Hematopoietic multipotent progenitor cell treated with erythropoietin and hydrocortisone succinate and interleukin-3 and kit ligand, for 8 days (in vitro differentiated cells): ENCODE measurements at regions not wholly inside any gene's neighbourhood (a gene's known extent, or its start where the extent isn't known, plus 50 kb on each side); places are given as distances from the start of the nearest gene placed in this dataset.
"Not testable (repeated sequence)": the region's sequence is repeated elsewhere in the genome, so short reads cannot be mapped to it uniquely, and the experiment has no call there.

ENCODE experiments used
- DNase-seq: peaks from one replicate; pipeline ENCODE4 v3.0.0-alpha.2; 2015

DNA sequence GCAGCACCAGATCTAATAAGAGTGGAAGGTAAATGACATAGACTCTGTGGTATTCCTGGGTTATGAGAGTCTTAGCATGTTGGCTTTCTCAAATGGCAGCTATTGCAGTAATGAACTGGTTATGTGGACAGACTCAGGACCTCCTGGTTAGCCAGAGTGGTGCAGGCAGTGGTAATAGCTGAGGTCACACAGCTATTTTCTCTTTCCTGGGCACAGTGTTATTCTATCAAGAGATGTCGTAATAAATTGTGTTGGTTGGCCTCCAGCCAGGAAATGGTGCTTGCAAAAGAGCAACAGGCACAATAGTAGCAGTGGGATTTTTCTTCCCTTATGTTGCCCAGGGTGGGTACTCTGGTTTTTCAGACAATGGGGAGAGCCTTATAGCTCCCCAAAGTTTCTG lies 279.2 kb upstream of the FGF16 start:
- no peak for DNase-seq

DNA sequence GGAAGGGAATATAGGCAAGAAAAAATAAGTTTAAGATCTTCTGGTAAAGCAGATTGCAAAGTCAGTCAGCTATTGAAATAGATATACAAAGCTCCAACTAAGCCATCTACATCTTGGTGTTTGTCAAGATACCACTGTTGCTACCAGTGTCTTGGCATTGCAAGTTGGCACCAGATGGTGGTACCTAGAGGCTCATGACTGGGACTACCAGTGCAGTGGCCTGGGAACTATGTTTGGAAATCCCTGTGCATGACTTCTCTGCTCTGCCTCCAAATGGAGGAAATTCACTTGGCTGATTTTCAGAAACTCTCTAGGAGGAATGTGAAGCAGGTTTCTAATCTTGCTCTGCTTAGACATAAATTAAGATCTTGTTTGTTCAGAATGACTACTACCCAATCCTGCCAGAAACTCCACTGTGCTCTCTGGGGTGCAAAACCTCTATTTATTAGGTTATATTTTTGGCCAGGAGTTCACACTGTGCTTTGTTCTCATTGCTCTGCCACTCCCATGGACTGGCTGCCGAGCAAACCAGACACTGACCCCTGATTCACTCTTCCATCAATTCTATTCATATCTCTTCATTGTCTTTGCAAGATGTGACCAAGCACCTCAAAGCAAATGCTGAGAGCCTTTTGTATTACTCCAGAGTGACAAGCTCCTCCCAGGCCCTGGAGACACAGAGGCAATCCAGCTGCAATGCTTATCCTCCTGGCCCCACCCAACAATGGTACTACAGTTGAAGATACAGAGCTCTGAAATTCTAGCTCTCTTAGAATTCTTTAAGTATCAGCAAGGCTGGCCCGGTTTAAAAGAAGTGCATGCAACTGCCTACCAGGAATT lies 272.3 kb upstream of the FGF16 start:
- DNase-seq: no peak

DNA sequence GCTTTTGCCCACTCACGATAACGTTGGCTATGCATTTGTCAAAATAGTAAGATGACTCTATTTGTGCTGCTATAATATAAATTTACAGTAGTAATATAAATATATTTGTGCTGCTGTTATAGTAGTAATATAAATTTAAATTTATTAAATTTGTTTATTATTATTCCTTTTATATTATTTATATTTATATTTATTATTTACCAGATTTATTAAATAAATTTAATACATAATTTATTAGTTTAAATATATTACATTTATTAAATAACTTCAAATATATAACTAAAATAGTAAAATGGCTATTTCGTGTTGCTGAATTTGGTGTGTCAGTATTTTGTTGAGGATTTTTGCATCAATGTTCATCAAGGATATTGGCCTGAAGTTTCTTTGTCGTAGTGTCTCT lies 246.5 kb upstream of the FGF16 start:
- DNase-seq: no peak

DNA sequence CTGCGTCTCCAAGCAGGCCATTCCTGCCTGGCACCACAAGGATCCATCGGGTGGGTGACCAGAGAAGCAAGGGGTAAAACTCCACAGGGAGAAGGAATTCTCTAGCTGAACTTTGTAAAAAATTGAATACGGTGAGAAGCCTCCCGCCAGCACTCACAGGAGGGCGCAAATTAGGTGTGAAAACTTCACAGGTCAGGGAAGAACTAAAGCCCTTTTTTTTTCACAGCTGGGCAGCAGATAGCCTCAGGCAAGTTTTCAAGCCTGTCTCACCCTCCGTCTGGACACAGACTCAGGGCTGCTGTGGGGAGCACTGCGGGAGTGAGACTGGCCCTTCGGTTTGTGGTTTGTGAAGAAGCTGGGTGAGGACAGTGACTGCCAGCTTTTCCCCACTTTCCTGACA lies 224.1 kb upstream of the FGF16 start:
- DNase-seq: no peak

DNA sequence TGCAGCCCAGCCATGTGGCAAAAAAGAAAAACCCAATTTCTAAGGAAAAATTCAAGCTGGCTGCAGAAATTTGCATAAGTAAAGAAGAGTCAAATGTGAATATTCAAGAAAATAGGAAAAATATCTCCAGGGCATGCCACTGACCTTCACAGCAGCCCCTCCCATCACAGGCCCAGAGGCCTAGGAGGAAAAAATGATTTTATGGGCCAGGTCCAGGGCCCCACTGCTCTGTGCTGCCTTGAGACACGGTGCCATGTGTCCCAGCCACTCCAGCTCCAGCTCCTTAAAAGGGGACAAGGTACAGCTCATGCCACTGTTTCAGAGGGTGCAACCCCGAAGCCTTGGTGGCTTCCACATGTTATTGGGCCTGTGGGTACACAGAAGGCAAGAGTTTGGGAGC lies 182.7 kb upstream of the FGF16 start:
- DNase-seq: no peak

DNA sequence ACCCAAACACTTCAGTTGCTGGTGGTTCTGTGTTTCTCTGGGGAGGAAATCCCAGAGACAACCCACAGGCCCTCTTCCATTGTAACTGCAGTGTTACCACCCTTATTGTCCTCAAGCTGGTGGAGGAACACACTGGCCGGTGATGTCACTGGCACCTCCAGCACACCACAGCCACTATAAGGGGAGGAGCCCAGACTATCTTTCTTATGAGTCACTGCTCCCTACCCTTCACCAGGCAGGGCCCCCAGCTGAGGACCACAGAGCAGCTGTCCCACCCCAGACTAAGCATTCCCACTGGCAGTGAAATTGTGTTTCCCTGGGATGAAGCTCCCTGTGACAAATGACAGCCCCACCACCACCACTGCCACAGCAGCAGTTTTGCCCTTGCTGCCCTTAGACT lies 171.8 kb upstream of the FGF16 start:
- no peak for DNase-seq

DNA sequence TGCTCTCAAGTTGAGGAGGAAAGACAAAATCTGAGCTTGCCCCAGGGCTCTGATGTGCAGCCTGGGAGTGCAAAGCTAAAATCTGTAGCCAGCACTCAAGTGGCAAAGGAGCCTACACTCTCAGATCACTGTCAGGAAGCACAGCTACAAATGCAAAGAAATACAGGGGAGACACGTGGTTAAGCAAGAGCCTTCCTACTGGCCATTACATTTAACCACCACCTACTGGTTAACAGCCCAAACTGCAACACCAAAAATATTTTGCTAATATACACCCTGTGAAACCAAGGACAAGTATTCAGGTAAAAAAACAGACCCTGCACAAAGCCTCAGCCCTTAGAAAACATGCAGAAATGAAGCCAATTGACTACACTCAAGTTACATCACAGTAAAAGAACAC lies 170.4 kb upstream of the FGF16 start:
- no peak for DNase-seq

DNA sequence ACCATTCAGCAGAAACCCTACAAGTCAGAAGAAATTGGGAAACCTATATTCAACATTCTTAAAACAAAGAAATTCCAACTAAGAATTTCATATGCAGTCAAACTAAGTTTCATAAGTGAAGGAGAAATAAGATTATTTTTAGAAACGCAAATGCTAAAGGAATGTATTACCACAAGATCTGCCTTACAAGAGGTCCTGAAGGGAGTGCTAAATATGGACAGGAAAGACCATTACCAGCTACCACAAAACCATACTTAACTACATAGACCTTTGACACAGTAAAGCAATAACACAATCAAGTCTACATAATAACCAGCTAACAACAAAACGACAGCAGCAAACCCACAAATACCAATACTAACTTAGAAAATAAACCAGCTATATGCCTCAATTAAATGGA lies 169.3 kb upstream of the FGF16 start:
- DNase-seq: no peak

DNA sequence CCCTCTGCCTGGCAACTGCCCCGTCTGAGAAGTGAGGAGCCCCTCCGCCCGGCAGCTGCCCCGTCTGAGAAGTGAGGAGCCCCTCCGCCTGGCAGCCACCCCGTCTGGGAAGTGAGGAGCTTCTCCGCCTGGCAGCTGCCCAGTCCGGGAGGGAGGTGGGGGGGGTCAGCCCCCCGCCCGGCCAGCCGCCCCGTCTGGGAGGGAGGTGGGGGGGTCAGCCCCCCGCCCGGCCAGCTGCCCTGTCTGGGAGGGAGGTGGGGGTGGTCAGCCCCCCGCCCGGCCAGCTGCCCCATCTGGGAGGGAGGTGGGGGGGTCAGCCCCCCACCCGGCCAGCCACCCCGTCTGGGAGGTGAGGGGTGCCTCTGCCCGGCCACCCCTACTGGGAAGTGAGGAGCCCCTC lies 167.8 kb upstream of the FGF16 start:
- DNase-seq: not testable (repeated sequence)

DNA sequence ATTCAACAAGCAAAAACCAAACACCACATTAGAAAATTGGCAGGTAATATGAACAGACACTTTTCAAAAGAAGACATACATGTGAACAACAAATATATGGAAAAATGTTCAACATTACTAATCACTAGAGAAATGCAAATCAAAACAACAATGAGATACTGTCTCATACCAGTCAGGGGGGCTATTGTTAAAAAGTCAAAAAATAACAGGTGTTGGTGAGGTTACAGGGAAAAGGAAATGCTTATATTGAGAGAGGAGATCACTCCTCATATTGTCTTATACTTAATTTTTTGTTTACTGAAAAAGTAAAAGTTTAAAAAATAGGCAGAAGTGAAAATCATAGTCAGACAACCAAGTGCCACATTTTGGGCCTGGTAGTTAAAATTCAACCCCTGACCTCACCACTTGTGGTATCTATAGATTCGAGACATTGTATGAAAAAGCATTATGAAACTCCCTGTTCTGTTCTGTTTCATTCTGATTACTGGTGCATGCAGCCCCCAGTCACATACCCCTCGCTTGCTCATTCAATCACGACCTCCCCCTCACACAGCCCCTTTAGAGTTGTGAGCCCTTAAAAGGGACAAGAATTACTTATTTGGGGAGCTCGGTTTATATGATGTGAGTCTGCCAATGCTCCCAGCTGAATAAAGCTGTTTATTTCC lies 153.7 kb upstream of the FGF16 start:
- DNase-seq: no peak

DNA sequence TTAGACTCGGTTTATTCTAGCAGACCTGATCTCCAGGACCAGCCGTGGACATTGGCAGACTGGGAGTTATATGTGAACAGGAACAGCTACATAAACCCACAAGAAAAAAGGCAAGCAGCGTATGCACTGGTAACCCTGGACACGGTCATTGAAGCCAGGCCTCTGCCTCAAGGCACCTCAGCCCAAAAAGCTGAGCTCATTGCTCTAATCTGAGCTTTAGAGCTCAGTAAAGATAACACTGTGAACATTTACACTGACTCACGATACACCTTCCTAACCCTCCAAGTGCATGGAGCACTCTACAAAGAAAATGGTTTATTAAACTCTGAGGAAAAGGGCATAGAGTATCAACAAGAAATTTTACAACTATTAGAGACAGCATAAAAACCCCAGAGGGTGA lies 148.9 kb upstream of the FGF16 start:
- no peak for DNase-seq

DNA sequence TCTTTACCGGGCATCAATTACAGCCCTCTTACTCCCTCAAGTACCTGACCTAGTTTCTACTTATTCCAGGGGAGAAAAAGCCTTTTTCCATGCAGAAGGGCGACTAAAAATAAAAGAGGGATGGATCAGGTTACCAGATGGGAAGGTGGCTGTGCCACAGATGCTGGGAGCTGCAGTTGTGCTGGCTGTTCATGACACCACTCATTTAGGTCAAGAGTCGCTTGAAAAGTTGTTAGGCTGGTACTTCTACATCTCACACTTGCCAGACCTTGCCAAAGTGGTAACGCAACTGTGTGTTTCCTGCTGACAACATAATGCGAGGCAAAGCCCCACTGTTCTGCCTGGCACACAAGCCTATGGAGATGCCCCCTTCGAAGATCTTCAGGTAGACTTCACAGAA lies 148.4 kb upstream of the FGF16 start:
- DNase-seq: no peak

DNA sequence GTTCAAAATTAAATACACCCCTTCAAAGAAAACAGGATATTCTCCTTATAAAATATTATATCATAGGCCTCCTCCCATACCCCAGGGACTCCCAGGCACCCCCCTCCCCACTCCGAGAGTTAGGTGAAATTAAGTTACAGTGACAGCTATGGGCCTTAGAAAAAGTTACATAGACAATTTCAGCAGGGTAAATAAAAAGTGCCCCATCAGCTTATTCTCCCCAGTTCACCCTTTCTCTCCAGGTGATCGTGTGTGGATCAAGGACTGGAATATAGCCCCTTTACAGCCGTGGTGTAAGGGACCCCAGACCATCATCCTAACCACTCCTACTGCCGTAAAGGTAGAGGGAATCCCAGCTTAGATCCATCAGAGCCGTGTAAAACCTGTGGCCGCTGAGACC lies 147.6 kb upstream of the FGF16 start:
- no peak for DNase-seq

DNA sequence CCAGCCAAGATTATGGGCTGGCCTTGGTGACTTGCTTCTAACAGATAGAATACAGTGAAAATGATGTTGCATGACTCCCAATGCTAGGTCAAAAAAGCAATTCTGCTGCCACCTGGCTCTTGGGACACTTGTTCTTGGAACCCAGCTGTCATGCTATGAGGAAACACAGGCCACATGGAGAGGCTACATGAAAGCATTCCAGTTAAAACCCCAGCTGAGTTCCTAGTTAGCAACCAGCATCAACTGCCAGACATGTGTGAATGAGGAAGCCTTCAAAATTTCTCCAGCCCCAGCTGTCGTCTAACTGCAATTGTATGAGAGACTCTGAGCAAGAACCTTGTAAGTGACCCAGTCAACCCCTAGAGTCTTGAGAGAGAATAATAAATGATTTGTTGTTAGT lies 105.2 kb upstream of the FGF16 start:
- no peak for DNase-seq

DNA sequence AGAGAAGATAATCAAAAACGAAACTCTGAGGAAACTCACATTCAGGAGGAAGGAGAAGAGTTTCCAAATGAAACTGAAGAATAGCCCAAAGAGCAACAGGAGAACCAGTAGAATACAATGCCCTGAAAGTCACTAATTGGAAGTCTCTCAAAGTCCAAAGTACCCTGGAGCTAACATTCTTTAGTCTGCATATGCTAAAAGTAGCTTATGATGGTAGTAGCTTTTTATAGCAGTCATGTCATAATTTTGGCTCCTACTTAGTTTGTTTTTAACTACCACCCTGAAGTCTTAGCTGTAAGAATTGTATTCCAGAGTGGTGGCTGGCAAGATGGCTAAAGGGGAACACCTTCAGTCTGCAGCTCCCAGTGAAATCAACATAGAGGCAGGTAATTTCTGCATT lies 100.3 kb upstream of the FGF16 start:
- no peak for DNase-seq

DNA sequence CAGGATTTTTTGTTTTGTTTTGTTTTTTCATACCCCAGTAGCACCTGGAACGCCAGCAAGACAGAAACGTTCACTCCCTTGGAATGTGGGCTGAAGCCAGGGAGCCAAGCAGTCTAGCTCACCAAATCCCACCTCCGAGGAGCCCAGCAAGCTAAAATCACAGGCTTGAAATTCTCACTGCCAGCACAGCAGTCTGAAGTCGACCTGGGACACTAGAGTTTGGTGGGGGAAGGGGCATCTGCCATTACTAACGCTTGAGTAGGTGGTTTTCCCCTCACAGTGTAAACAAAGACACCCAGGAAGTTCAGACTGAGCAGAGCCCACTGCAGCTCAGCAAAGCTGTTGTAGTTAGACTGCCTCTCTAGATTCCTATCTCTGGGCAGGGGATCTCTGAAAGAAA lies 99.6 kb upstream of the FGF16 start:
- DNase-seq: no peak

DNA sequence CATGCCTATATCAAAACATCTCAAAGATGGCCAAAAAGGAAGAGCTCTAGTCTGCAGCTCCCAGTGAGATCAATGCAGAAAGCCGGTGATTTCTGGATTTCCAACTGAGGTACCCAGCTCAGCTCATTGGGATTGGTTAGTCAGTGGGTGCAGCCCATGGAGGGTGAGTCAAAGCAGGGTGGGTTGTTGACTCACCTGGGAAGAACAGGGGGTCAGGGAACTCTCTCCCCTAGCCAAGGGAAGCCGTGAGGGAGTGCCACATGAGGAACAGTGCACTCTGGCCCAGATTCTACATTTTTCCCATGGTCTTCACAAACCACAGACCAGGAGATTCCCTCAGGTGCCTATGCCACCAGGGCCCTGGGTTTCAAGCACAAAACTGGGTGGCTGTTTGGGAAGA lies 57.3 kb upstream of the FGF16 start:
- no peak for DNase-seq

DNA sequence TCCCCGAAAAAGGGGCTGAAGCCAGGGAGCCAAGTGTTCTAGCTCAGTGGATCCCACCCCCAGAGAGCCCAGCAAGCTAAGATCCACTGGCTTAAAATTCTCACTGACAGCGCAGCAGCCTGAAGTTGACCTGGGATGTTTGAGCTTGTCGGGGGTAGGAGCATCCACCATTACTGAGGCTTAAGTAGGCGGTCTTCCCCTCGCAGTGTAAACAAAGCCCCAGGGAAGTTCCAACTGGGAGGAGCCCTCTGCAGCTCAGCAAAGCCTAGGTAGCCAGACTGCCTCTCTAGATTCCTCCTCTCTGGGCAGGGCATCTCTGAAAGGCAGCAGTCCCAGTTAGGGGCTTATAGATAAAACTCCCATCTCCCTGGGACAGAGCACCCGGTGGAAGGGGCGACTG lies 56.8 kb upstream of the FGF16 start:
- DNase-seq: not testable (repeated sequence)

DNA sequence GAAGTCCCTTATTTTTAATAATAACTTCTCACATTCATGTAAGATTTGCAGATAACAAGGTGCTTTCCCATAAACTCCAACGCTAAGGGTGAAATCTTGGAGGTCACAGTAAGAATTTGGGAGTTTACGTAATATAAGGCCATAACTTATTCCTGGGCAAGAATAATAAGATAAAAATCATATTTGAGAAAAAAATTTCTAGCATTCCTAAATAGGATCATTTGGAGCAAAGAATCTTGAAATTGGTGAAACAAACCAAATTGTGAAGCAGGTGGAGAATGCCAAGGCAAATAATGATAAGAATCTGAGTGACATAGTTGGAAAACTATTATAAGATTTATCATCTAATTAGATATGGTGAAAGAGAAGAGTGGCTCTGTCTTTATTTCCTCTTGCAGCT lies 50.4 kb upstream of the FGF16 start:
- no peak for DNase-seq
